Tibial nerve (tissue), 4 donors: ENCODE measurements at regions not wholly inside any gene's neighbourhood (a gene's known extent, or its start where the extent isn't known, plus 50 kb on each side); places are given as distances from the start of the nearest gene placed in this dataset.

Experiments
- DNase-seq, 2 donors: peaks; one replicate each; pipeline ENCODE4 v3.0.0-alpha.2; 2019; ENCODE audit warnings: low spot score in 2 of 2
- H3K27ac ChIP-seq, 4 donors: fragments of 200-600 bp; sonication (generic) in 3 of 4; one replicate each; pipeline ENCODE4 v1.5.1; 2017 to 2019; ENCODE audit warnings: mild to moderate bottlenecking in 1 of 4
- H3K27me3 ChIP-seq, 2 donors: fragments of 200-600 bp; sonication (generic) in 1 of 2; one replicate each; pipeline versions ENCODE4 v1.5.1 to v1.6.0; 2017 to 2019
- H3K36me3 ChIP-seq, 3 donors: fragments of 200-600 bp; sonication (generic); one replicate each; pipeline ENCODE4 v1.5.1; 2018 to 2019
- H3K4me1 ChIP-seq, 4 donors: fragments of 200-600 bp; sonication (generic) in 3 of 4; one replicate each; pipeline ENCODE4 v1.5.1; 2017 to 2019
- H3K4me3 ChIP-seq, 4 donors: fragments of 200-600 bp; sonication (generic) in 3 of 4; one replicate each; pipeline ENCODE4 v1.5.1; 2017 to 2019; ENCODE audit warnings: mild to moderate bottlenecking in 1 of 4, moderate library complexity in 1 of 4
- H3K9me3 ChIP-seq, 4 donors: fragments of 200-600 bp; sonication (generic) in 3 of 4; one replicate each; pipeline ENCODE4 v1.5.1; 2017 to 2019
- EP300 ChIP-seq, 2 donors: sonication (generic); formaldehyde crosslinking; IDR thresholded peaks; one replicate each; pipeline ENCODE4 v1.6.1; 2017; ENCODE audit warnings: antibody characterized with exemption in 2 of 2, mild to moderate bottlenecking in 1 of 2
- POLR2A ChIP-seq, 2 donors: fragments of 450-650 bp; IDR thresholded peaks; one replicate each; pipeline ENCODE4 v1.6.1; 2017; ENCODE audit warnings: antibody characterized with exemption in 2 of 2, mild to moderate bottlenecking in 2 of 2, moderate library complexity in 2 of 2
- WGBS, 2 donors: methylation state at CpG; one replicate each; pipeline ENCODE4 v1.1.5; 2018; 5-methylcytosine and 5-hydroxymethylcytosine counted together
- TF ChIP-seq, protein P1 (sequence below), 5 experiments: fragments of 200-600 bp in 3 of 5; fragments of 450-650 bp in 2 of 5; sonication (generic) in 3 of 5; IDR thresholded peaks; one replicate each; pipeline ENCODE4 v1.5.1; 2016 to 2019; ENCODE audit warnings: antibody characterized with exemption in 5 of 5, mild to moderate bottlenecking in 3 of 5, moderate library complexity in 2 of 5

DNA sequence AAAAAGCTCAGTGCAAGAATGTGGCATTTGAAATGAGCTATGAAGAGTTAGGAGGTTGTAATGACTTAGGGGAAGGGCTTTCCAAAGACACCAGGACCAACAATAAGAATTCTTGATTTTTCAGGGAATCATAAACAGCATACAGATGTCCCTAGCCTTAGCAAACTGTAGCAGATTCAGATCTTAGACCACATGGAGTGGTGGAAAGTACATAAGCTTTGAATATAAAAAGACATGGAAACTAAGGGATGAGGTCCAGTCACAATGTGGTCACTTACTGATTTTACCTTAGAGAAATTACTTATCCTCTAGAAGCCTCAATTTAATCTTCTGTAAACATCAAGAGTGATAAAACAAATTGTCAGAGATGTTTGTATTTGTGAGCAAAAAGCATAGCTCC, 186.6 kb downstream of the DUSP6 start:
- Histone ChIP-seq H3K27ac (no peak overlapping the region), H3K9me3 (no peaks in the 10 kb centered on the region)
- no peak for TF ChIP-seq POLR2A (IDR thresholded peaks at IDR 0.05)
- TF ChIP-seq, protein P1, sequence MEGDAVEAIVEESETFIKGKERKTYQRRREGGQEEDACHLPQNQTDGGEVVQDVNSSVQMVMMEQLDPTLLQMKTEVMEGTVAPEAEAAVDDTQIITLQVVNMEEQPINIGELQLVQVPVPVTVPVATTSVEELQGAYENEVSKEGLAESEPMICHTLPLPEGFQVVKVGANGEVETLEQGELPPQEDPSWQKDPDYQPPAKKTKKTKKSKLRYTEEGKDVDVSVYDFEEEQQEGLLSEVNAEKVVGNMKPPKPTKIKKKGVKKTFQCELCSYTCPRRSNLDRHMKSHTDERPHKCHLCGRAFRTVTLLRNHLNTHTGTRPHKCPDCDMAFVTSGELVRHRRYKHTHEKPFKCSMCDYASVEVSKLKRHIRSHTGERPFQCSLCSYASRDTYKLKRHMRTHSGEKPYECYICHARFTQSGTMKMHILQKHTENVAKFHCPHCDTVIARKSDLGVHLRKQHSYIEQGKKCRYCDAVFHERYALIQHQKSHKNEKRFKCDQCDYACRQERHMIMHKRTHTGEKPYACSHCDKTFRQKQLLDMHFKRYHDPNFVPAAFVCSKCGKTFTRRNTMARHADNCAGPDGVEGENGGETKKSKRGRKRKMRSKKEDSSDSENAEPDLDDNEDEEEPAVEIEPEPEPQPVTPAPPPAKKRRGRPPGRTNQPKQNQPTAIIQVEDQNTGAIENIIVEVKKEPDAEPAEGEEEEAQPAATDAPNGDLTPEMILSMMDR (IDR thresholded peaks at IDR 0.05), result no peak
- no peak for TF ChIP-seq EP300 (IDR thresholded peaks at IDR 0.05)

GRCh38 chr12:89163918-89164317, 188.4 kb downstream of the DUSP6 start:
- TF ChIP-seq EP300 (IDR thresholded peaks at IDR 0.05), result no peak
- TF ChIP-seq, protein P1 (IDR thresholded peaks at IDR 0.05), result no peak
- no peak for TF ChIP-seq POLR2A (IDR thresholded peaks at IDR 0.05)
- WGBS, 2 donors, result 83 to 86% methylated on average over 1 of the region's 1 CpG
- Histone ChIP-seq H3K36me3 (no peaks in the 10 kb centered on the region), H3K9me3 (no peaks in the 10 kb centered on the region), H3K4me1 (peaks cover 0 to 36% (median 12%) of the 10 kb centered on the region in 4 donors), H3K27ac (peak overlapping the region in 1 of 4 donors; percentile 1), H3K4me3 (no peak overlapping the region), H3K27me3 (no peaks in the 10 kb centered on the region)
- no peak for DNase-seq

More for the DNA sequence above, 186.6 kb downstream of the DUSP6 start:
- H3K4me1 ChIP-seq, result peaks cover 0 to 29% (median 13%) of the 10 kb centered on the region in 4 donors
- no peaks in the 10 kb centered on the region for H3K27me3 ChIP-seq
- no peak for DNase-seq
- no peak overlapping the region for H3K4me3 ChIP-seq
- no peaks in the 10 kb centered on the region for H3K36me3 ChIP-seq

GRCh38 chr12:89162589-89163261, 189.6 kb downstream of the DUSP6 start:
- peak; percentile 16 to 81 for DNase-seq
- H3K27ac ChIP-seq, result peak overlapping the region in 2 of 4 donors; percentile 81 to 89
- no peaks in the 10 kb centered on the region for H3K36me3 ChIP-seq
- peak; percentile 52 to 97 for TF ChIP-seq EP300 (IDR thresholded peaks at IDR 0.05)
- TF ChIP-seq, protein P1 (IDR thresholded peaks at IDR 0.05), result no peak
- WGBS, 2 donors, result 55 to 68% methylated on average over 3 of the region's 3 CpGs
- H3K27me3 ChIP-seq, result no peaks in the 10 kb centered on the region
- H3K4me3 ChIP-seq, result no peak overlapping the region
- H3K9me3 ChIP-seq, result no peaks in the 10 kb centered on the region
- peaks cover 0 to 36% (median 9%) of the 10 kb centered on the region in 4 donors for H3K4me1 ChIP-seq

DNA sequence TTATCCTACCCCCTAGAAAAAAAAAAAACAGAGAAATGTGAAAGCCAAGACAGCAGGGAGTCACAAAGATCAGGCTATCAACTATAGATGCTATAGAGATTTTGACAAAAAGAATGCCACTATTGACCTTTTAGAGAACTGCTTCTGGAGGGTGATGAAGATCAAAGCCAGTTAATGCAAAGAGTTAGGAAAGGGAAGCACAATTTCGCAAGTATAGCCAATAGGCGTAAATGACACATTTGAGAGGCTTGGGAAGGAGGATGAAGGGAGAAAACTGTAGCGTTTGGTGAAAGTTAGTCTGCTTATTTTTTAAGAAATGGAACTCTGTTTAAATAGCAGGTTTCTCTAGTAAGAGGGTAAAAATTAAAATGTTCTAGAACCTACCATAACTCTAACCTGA, 190.7 kb downstream of the DUSP6 start:
- no peak for DNase-seq
- H3K27me3 ChIP-seq, result no peaks in the 10 kb centered on the region
- no peak for TF ChIP-seq POLR2A (IDR thresholded peaks at IDR 0.05)
- TF ChIP-seq, protein P1 (IDR thresholded peaks at IDR 0.05), result no peak
- TF ChIP-seq EP300 (IDR thresholded peaks at IDR 0.05), result no peak
- peak overlapping the region in 2 of 4 donors; percentile 81 to 89 for H3K27ac ChIP-seq
- H3K9me3 ChIP-seq, result no peaks in the 10 kb centered on the region
- peaks cover 0 to 40% (median 12%) of the 10 kb centered on the region in 4 donors for H3K4me1 ChIP-seq
- no peaks in the 10 kb centered on the region for H3K36me3 ChIP-seq
- WGBS, 2 donors, result 86 to 88% methylated on average over 3 of the region's 3 CpGs
- no peak overlapping the region for H3K4me3 ChIP-seq

DNA sequence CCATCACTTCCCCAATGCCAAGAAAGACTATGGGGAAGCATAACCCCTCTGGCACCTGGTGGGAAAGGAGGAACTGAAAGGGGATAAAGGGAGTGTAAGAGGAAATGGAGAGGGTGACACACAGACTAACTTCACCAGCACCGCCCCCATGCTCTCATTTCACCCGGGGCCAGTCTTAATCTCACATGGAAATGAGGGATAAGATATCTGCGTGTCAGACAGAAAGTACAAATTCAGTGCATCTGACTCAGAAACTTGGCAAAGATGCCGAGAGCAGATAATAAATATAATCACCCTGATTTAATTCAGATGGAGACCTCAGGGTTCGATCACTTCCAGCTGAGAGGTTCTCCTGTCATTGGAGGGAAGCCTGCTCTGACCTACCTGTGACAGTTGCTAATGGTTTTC, 191.6 kb downstream of the DUSP6 start:
- 49 to 63% methylated on average over 5 of the region's 5 CpGs for WGBS, 2 donors
- Histone ChIP-seq H3K9me3 (no peaks in the 10 kb centered on the region), H3K27me3 (no peaks in the 10 kb centered on the region), H3K4me3 (no peak overlapping the region), H3K4me1 (peaks cover 0 to 40% (median 12%) of the 10 kb centered on the region in 4 donors), H3K36me3 (no peaks in the 10 kb centered on the region), H3K27ac (peak overlapping the region in 2 of 4 donors; percentile 81 to 89)
- peak in 1 of 2 donors; percentile 39 for DNase-seq
- TF ChIP-seq EP300 (IDR thresholded peaks at IDR 0.05), result peak in 1 of 2 donors; percentile 67
- TF ChIP-seq, protein P1 (IDR thresholded peaks at IDR 0.05), result no peak
